Upper lobe of left lung (tissue), 6 donors: ENCODE measurements at regions not wholly inside any gene's neighbourhood (a gene's known extent, or its start where the extent isn't known, plus 50 kb on each side); places are given as distances from the start of the nearest gene placed in this dataset.

Experiments used
- ATAC-seq, 2 donors: fragments of 200-7000 bp; cut with Tn5 transposase; one replicate each; pipeline ENCODE4 v1.9.1; 2022; ENCODE audit warnings: mild to moderate bottlenecking in 2 of 2, moderate library complexity in 2 of 2; ENCODE audit not compliant: low FRiP score in 2 of 2
- DNase-seq, 2 donors: peaks; one replicate each; pipeline ENCODE4 v3.0.0-alpha.2; 2019 to 2020
- H3K27ac ChIP-seq, 4 donors: fragments of 200-600 bp; sonication (generic); one replicate each; pipeline ENCODE4 v1.5.1; 2016 to 2019
- H3K27me3 ChIP-seq, 4 donors: fragments of 200-600 bp; sonication (generic); one replicate each; pipeline ENCODE4 v1.5.1; 2017 to 2019
- H3K36me3 ChIP-seq, 4 donors: fragments of 200-600 bp; sonication (generic); one replicate each; pipeline ENCODE4 v1.5.1; 2016 to 2019
- H3K4me1 ChIP-seq, 4 donors: fragments of 200-600 bp; sonication (generic); one replicate each; pipeline ENCODE4 v1.5.1; 2018 to 2019
- H3K4me3 ChIP-seq, 4 donors: fragments of 200-600 bp; sonication (generic); one replicate each; pipeline ENCODE4 v1.5.1; 2017 to 2019; ENCODE audit warnings: mild to moderate bottlenecking in 2 of 4, moderate library complexity in 1 of 4
- H3K9me3 ChIP-seq, 4 donors: fragments of 200-600 bp; sonication (generic); one replicate each; pipeline ENCODE4 v1.5.1; 2018 to 2019
- EP300 ChIP-seq, 4 donors: sonication (generic); formaldehyde crosslinking; IDR thresholded peaks; one replicate each; pipeline ENCODE4 v1.5.1; 2017; ENCODE audit warnings: antibody characterized with exemption in 4 of 4, control low read depth in 2 of 4
- POLR2A ChIP-seq, 4 donors: fragments of 450-650 bp; IDR thresholded peaks; one replicate each; pipeline ENCODE4 v1.5.1; 2016 to 2017; ENCODE audit warnings: antibody characterized with exemption in 4 of 4, mild to moderate bottlenecking in 2 of 4
- POLR2AphosphoS5 ChIP-seq, 2 donors: sonication (generic); formaldehyde crosslinking; IDR thresholded peaks; one replicate each; pipeline ENCODE4 v1.5.1; 2017; ENCODE audit warnings: antibody characterized with exemption in 2 of 2
- WGBS, 2 donors: methylation state at CpG; one replicate each; pipeline ENCODE4 v1.1.5; 2017 to 2018; 5-methylcytosine and 5-hydroxymethylcytosine counted together
- TF ChIP-seq, protein P1 (sequence below), 6 experiments: fragments of 450-650 bp in 4 of 6; fragments of 200-600 bp in 2 of 6; sonication (generic) in 2 of 6; IDR thresholded peaks; one replicate each; pipeline ENCODE4 v1.5.1; 2016 to 2019; ENCODE audit warnings: antibody characterized with exemption in 6 of 6
- donor health status: DM: no; HTN: no; CAD: no; lungs with moderate emphysema.
- donor health status: DM: no; HTN: yes; CAD: no; lungs with severe emphysema.

DNA sequence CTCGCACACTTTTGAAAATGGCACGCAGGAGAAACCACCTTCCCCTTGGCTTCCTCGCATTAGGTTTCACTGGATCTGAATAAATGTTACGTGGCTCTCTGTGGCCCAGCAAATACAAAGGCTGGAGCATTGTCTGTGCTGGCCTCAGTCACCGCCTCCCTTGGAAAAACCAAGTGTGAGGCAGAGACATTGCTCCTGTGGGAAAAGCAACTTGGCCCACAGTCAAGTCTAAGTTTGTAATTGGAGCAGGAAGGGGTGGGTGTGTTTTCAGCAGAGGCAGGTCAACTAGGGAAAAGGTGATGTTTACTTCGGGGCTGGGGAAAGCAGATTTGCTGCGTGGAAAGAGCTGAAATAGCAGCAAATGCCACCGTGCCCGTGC lies 101.6 kb downstream of the IRS2 start:
- Histone ChIP-seq H3K27ac (no peak overlapping the region), H3K4me1 (no peaks in the 10 kb centered on the region), H3K9me3 (no peaks in the 10 kb centered on the region), H3K36me3 (no peaks in the 10 kb centered on the region), H3K27me3 (no peaks in the 10 kb centered on the region), H3K4me3 (no peak overlapping the region)
- TF ChIP-seq POLR2AphosphoS5 (IDR thresholded peaks at IDR 0.05) (no peak), POLR2A (IDR thresholded peaks at IDR 0.05) (no peak), EP300 (IDR thresholded peaks at IDR 0.05) (no peak)
- TF ChIP-seq, protein P1, sequence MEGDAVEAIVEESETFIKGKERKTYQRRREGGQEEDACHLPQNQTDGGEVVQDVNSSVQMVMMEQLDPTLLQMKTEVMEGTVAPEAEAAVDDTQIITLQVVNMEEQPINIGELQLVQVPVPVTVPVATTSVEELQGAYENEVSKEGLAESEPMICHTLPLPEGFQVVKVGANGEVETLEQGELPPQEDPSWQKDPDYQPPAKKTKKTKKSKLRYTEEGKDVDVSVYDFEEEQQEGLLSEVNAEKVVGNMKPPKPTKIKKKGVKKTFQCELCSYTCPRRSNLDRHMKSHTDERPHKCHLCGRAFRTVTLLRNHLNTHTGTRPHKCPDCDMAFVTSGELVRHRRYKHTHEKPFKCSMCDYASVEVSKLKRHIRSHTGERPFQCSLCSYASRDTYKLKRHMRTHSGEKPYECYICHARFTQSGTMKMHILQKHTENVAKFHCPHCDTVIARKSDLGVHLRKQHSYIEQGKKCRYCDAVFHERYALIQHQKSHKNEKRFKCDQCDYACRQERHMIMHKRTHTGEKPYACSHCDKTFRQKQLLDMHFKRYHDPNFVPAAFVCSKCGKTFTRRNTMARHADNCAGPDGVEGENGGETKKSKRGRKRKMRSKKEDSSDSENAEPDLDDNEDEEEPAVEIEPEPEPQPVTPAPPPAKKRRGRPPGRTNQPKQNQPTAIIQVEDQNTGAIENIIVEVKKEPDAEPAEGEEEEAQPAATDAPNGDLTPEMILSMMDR (IDR thresholded peaks at IDR 0.05), result no peak
- 46 to 61% methylated on average over 9 of the region's 9 CpGs for WGBS, 2 donors
- ATAC-seq (peak in 1 of 2 donors; percentile 21), DNase-seq (no peak)

DNA sequence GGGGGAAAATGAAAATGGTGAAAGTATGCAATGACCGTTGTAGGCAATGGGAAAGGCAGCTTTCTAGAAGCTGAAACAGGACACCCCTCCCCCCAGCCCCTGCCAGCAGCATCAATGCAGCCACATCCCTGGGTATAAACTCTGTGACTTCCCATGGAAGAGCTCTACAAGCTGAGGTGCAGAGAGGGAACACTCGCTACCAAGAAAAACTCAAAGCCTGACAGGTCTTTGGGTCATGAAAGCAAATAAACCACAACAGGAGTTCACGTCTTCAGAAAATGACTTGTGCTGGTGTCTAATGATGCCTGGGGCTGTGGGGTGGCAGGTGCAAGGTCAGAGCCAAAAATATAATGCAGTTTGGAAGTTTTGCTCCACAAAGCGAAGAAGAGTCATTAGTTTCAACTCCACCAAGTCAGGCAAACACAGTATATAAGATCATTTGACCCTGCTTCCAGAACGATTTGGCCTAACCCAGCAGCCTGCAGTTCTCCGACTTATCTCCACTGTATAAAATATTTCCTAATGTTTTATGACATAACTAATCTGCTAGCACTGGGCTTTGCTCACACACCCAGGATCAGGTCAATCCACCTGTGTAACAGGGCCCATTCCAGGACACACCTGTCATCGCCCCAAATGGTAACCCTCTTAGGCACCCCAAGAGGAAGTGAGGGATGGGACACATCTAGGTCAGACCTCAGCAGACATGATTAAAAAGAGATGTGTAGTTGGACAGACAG lies 102.1 kb downstream of the IRS2 start:
- DNase-seq, result no peak
- Histone ChIP-seq H3K27me3 (no peaks in the 10 kb centered on the region), H3K36me3 (no peaks in the 10 kb centered on the region), H3K27ac (no peak overlapping the region), H3K4me1 (no peaks in the 10 kb centered on the region), H3K9me3 (no peaks in the 10 kb centered on the region), H3K4me3 (no peak overlapping the region)
- TF ChIP-seq POLR2AphosphoS5 (IDR thresholded peaks at IDR 0.05), result no peak
- TF ChIP-seq EP300 (IDR thresholded peaks at IDR 0.05), result no peak
- no peak for TF ChIP-seq POLR2A (IDR thresholded peaks at IDR 0.05)
- TF ChIP-seq, protein P1 (IDR thresholded peaks at IDR 0.05), result no peak
- ATAC-seq, result no peak
- WGBS, 2 donors, result 77 to 79% methylated on average over 7 of the region's 7 CpGs

DNA sequence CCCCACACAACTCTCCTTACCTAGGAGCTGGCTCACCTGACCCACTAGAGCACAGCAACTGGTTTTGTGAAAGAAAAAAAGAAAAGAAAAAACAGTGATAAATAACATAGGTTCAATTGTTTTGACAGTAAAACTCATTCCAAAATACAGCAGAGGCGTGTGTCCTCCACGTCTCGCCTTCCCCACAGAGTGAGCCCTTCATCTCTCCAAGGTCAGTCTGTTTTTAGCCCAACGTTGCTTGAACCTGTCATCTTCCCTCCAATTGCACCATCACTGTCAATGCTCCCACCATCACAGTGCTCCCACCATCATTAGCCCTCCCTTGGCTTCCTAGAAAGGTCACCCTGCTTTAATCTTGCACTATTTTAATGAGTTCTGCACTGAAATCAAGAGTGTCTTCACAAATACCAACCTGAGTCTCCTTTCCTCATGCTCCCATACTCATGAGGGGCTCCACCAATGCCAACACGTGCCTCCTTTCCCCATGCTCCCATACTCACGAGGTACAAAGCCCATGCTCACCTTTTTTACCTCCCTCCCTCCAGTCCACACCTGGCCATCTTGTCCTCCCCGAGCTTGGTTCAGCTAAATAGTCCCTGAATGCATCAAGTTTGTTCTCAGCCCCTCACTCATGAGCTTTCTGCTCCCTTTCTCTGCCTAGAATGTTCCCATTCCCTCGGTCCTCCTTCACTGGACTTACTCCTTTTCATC lies 103.7 kb downstream of the IRS2 start:
- Histone ChIP-seq H3K9me3 (no peaks in the 10 kb centered on the region), H3K4me1 (no peaks in the 10 kb centered on the region), H3K4me3 (no peak overlapping the region), H3K27ac (no peak overlapping the region), H3K27me3 (no peaks in the 10 kb centered on the region), H3K36me3 (no peaks in the 10 kb centered on the region)
- TF ChIP-seq POLR2A (IDR thresholded peaks at IDR 0.05) (no peak), EP300 (IDR thresholded peaks at IDR 0.05) (no peak), POLR2AphosphoS5 (IDR thresholded peaks at IDR 0.05) (no peak)
- TF ChIP-seq, protein P1 (IDR thresholded peaks at IDR 0.05), result no peak
- ATAC-seq (no peak), DNase-seq (no peak)
- 80 to 83% methylated on average over 8 of the region's 8 CpGs for WGBS, 2 donors

DNA sequence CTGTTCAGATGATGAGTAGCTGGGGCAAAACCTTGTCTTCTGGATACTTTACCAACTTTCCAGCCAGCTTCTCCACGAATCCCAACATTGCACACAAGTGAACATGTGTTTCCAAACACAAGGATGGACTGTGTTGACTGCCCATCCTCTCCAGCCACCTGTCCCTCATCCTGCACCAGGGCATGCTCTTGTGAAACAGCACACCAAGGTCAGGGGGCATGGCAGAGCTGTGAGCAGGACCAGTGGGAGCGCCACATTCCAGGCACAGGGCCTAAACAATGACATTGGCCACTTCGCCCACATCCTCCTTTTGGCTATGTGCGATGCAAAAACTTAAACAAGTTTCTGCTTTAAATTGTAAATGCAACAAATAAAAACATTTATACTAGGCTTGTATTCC lies 105.5 kb downstream of the IRS2 start:
- Histone ChIP-seq H3K4me1 (no peaks in the 10 kb centered on the region), H3K36me3 (no peaks in the 10 kb centered on the region), H3K9me3 (no peaks in the 10 kb centered on the region), H3K27me3 (no peaks in the 10 kb centered on the region), H3K4me3 (no peak overlapping the region), H3K27ac (no peak overlapping the region)
- WGBS, 2 donors, result 74 to 91% methylated on average over 4 of the region's 4 CpGs
- DNase-seq, result no peak
- no peak for ATAC-seq
- TF ChIP-seq POLR2AphosphoS5 (IDR thresholded peaks at IDR 0.05) (no peak), EP300 (IDR thresholded peaks at IDR 0.05) (no peak), POLR2A (IDR thresholded peaks at IDR 0.05) (no peak)
- TF ChIP-seq, protein P1 (IDR thresholded peaks at IDR 0.05), result no peak
